Stimulated activated CD8-positive, alpha-beta memory T cell treated with anti-CD3 and anti-CD28 coated beads, Interleukin-4, amount 100 ng/mL, for 4 hours (primary cell): ENCODE measurements at regions not wholly inside any gene's neighbourhood (a gene's known extent, or its start where the extent isn't known, plus 50 kb on each side); places are given as distances from the start of the nearest gene placed in this dataset.
"Not testable (repeated sequence)": the region's sequence is repeated elsewhere in the genome, so short reads cannot be mapped to it uniquely, and the experiment has no call there.

ENCODE experiments used
- DNase-seq, 2 donors: peaks; one replicate each; pipeline ENCODE4 v3.0.0-alpha.2; 2020; ENCODE audit warnings: low read depth in 2 of 2, low spot score in 1 of 2

- no peak for DNase-seq
Observed at GRCh38 chr4:145298885-145299284, 118.5 kb upstream of the OTUD4 start.

GRCh38 chr4:145297556-145297955 lies 117.2 kb upstream of the OTUD4 start:
- DNase-seq = no peak

DNA sequence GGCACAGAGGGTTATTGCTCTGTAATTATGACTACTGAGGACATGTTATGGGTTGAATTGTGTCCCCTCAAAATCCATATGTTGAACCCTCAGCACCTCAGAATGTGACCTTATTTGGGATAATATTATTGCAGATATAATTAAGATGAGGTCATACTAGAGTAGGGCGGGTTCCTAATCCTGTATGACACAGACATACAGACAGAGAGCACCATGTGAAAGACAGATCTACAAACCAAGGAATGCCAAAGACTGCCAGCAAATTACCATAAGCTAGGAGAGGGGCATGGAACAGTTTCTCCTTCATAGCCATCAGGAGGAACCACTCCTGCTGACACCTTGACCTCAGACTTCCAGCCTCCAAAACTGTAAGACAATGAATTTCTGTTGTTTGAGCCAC lies 115.2 kb upstream of the OTUD4 start:
- DNase-seq = no peak

- DNase-seq = no peak
Observed at GRCh38 chr4:145295122-145295521, 114.7 kb upstream of the OTUD4 start.

DNA sequence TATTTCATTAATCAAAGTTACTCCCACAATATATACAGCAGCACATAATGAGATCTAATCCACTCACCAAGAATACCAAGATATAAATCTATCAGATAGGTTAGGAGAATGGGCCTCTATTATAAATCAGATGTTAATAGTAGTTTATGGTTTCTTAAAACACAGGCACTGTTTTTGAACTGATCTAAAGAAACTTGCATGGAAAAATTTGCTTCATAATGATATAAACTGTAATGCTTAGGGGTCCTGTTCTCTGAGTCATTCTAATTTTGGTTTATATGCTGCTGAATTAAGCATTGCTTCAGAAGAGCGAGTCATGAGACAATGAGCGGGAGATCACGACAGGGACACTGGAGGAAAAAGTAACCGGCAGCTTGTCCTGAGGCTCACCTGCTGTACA lies 113.3 kb upstream of the OTUD4 start:
- DNase-seq = no peak

DNA sequence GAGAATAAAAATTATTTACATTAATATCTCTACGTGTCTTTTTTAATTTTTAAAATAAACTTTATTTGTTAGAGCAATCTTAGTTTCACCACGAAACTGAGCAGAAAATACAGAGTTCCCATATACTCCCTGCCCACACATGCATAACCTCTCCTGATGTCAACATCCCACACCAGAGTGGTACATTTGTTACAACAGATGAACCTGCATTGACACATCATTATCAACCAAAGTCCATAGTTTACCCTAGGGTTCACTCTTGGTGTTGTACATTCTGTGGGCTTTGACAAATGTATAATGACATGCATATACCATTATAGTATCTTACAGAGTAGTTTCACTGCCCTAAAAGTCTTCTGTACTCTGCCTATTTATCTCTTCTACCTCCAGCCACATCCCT lies 110.6 kb upstream of the OTUD4 start:
- no peak for DNase-seq

- DNase-seq = no peak
Observed at GRCh38 chr4:145289403-145290076, 109.2 kb upstream of the OTUD4 start.

DNA sequence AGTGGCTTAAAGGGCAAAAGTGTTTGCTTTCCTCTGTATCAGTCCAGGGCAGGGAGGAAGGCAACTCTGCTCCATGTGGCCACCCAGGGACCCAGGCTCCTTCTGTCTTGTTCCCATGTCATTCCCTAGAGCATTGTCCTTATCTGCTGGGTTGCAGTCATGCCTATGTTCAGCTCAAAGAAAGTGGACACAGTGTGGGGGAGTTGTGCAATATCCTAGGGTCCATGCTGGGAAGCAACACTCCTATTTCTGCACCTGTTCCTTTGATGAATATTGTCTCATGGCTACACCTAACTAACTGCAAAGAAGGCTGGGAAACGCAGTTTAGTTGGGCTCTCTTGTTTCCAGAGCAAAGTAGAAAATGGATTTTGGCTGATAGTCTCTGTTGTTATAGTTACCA lies 107.0 kb upstream of the OTUD4 start:
- no peak for DNase-seq

DNA sequence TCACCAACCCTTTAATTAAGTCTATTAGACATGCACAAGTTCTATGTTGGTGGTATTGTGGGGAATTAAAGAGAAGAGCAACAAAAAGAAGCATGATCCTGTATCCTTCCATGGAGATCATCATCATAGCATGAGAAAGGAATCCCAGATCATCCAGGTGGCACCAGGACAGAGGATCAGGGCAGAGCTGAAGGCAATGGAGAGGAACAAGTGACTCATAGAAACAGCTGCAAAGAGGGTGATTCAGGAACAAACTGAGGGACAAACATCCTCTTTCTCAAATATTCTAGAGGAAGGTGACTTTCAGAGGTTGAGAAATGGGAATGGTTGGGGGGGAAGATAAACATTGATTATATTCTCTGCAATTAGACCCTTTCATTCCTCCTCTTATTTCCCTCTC lies 105.5 kb upstream of the OTUD4 start:
- DNase-seq = no peak

DNA sequence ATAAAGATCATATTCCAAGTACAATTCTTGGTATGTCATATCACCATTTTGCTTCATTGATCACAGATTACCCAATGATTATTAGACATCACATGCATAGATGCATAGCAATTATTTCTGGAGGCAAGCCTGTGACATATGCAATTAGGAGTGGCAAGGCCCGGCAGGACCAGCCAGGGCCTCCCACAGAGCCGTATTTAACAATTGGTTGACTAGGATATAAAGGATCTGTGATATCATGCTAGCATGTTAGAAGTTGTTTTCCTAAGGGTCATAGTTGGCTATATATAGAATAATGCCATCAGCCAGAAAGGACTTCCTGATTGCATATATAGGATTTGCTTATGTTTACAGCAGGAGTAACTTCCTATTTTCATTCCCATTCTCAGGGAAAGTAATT lies 103.5 kb upstream of the OTUD4 start:
- no peak for DNase-seq

DNA sequence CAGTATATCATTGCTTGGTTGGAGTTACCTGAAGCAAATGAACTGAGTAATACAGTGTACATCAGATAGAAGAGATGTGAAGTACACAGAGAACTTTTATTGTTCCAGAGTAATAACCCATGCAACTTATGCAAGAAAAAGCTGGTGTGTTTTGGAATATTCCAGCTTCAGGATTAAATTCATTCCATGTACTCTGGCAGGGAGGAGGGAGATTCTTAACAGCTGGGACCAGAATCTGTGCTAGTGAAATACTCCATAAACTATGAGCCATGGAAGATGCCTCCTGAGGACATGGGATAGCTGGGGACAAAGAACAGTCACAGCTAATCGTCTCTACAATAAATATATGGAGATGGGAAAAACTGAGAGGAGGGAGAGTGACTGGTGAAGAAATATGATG lies 101.6 kb upstream of the OTUD4 start:
- DNase-seq = no peak

DNA sequence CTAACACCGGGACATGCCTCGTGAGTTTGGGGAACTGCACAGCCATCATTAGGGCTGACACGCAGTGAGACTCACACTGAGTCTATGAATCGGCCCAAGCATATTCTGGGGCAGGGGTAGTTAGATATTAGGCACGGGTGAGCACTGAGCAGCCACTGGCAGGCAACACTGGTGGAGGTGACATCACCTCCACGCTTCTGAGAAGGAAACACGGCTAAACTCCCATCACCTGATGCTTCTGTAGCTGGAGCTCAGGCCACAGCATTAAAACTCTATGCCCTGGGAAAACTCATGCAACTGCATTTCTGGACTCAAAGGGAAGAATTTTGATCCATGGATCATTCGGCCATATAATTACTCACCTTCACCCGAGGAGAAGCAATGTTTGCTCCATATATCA lies 100.8 kb upstream of the OTUD4 start:
- no peak for DNase-seq

GRCh38 chr4:145280541-145280940 lies 100.2 kb upstream of the OTUD4 start:
- DNase-seq = no peak

DNA sequence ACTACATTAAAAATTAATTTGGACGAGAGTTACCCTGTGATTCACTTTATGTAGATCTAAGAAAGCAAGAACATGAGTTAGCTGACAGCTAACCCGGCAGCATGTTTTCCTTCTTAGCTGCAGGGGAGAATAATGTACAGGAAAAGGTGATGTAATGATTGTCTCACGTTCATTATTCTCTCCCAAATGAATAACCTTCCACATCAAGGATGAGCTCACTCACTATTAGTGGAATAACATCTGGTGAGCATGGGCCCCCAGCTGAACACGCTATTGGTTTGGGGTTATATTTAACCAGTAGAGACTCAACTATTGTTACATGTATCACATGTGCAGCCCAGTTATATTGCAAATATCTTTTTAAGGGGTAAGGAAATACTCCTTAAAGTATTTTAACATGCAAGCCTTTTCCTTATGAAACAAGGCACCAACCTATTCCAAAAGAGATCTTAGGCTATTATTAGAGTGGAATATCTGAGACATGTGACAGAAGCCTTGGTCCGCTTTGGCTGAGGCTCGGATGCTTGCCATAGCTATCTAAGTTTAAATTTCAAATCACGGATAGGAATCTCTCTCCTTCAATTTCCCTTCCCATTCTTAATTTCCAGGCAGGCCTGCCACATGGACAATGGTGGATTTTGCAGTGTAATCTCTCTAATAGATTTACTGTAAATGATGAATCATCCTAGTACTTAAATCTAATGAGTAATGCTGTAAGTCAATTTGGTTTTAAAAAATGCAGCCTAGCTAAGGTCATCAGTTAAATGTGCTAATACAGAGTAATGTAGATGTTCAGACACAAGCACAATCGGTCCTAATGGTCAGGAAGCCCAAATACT lies 99.0 kb upstream of the OTUD4 start:
- DNase-seq = no peak

GRCh38 chr4:145278341-145279121 lies 98.1 kb upstream of the OTUD4 start:
- no peak for DNase-seq

DNA sequence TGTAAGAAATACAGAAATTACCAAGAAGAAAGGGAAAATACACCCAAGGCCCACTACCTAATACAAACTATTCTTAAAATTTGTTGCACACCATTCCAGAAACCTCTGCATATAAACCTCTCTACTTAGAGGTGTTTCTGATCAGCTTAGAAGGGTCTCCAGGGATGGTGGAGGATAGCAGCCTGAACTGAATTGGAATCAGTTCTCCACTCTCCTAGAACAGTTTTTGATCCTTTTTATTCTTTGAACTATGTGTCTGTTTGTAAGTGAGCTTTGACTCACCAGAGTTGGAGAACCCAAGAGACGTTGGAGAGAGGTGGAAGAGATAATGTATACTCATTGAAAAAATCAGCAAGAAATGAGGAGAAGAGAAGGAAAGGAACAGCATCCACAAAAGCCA lies 96.6 kb upstream of the OTUD4 start:
- DNase-seq = no peak

DNA sequence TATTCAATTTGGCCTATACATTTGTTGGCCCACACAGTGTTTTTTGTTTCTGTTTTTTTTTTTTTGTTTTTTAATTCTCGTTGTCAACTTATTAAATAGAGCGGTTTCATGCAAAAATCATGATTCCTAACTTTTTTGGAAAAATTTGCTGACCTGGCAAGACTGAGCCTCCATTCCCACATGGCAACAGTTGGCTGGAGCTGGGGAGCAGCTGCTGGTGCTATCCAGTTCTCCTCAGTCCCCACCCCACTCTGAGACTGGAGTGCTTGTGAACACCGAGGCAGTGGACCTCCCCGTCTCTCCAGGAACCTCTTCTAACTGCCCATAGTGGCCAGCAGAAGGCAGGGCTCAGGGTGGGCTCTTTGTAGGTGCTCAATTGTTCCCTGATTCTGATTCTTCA lies 95.7 kb upstream of the OTUD4 start:
- no peak for DNase-seq

GRCh38 chr4:145271194-145271593 lies 90.8 kb upstream of the OTUD4 start:
- no peak for DNase-seq

DNA sequence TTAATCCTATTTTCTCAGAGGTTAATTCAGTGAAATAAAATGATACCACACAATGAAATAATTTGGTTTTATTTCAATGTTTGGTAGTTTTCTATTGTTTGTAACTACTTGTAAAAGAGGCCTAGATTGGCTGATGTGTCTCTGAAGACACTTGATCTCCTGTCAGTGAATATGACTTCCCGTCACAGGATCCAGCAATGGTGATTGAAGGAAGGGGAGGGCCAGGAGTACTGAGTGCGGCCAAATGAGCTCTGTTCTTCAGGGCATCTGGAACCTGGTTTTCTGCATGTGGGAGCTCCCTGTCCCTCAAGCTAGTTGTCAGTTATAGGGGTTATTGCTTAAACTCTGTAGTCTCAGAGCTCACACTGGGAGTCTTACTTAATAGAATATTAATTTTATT lies 86.5 kb upstream of the OTUD4 start:
- no peak for DNase-seq

DNA sequence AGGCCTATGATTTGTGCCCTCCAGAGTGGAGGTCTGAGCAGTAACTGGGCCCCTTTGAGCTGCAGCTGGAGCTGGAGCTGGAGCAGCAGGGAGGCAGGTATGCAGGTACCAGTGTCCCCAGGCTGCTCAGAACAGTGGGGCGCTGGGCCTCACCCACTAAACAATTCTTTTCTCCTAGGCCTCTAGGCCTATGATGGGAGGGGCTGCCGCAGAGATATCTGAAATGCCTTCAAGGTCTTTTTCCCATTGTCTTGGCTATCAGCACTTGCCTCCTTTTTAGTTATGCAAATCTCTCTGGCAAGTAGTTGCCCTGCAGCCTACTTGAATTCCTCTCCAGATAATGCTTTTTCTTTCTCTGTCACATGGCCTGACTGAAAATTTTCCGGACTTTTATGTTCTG lies 79.7 kb upstream of the OTUD4 start:
- DNase-seq = no peak

DNA sequence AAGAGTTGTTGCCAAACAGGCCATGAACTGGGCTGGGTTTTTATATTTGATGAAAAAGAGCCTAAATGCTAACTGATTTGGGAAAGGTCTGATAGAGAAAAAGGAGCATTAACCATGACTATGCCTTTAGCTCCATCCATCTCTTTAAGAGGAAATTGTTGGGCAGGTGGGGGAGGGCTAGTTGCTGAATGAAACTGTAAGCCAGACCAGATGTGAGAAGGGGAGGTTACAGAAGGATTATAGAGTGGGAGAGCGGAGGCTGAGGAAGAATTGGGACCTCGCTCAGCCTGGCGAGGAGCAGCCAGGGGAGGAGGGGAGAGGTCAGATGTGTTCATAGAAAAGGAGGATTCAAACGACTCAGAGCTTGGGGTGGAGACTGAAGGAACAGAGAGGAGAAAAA lies 74.9 kb upstream of the OTUD4 start:
- DNase-seq = not testable (repeated sequence)

DNA sequence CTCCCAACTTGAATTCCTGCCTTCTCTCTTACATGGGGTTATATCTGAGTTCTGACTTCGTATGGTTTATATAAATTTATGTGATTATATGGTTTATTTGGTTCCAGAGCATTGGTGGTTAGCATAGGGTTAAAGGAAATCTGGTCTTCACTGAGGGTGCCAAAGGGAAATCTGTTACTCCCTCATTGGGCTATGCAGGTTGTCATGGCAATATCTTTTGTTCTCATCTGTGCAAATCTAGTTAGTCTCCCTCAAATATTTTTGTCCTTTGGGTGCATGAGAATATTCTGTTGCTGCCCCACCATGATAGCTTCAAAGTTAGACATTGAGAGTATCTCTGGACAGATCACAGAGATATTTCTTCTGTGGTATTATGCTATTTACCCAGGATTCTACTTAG lies 71.8 kb upstream of the OTUD4 start:
- DNase-seq = no peak
